CD14-positive monocyte (primary cell): ENCODE measurements at regions not wholly inside any gene's neighbourhood (a gene's known extent, or its start where the extent isn't known, plus 50 kb on each side); places are given as distances from the start of the nearest gene placed in this dataset.
A peak's percentile ranks its signal among the peaks of the same experiment; 100 is the strongest.

Experiments
- DNase-seq, 3 donors: peaks; one replicate each; pipeline ENCODE4 v3.0.0-alpha.2; 2011 to 2022
- H2AFZ ChIP-seq: 2 replicates; pipeline ENCODE4 v1.6.0; 2012; ENCODE audit warnings: mild to moderate bottlenecking, low read depth, low read length, inconsistent platforms; ENCODE audit not compliant: insufficient read depth, poor library complexity, severe bottlenecking
- H3K27ac ChIP-seq, 2 donors: 1 replicate in 1 of 2; 2 replicates in 1 of 2; pipeline ENCODE4 v1.5.1; 2012 to 2013; ENCODE audit warnings: low read length in 2 of 2, control low read depth in 1 of 2, inconsistent platforms in 1 of 2, low read depth in 1 of 2, mild to moderate bottlenecking in 1 of 2
- H3K27me3 ChIP-seq, 2 donors: one replicate each; pipeline versions ENCODE4 v1.6.0 to v1.6.1; 2011 to 2013; ENCODE audit warnings: low read length in 2 of 2; ENCODE audit not compliant: control insufficient read depth in 2 of 2, insufficient read depth in 2 of 2
- H3K36me3 ChIP-seq, 2 donors: replicated peaks in 1 of 2; 1 replicate in 1 of 2; 2 replicates in 1 of 2; pipeline versions ENCODE4 v1.5.1 to v1.6.1; 2012 to 2013; ENCODE audit warnings: low read length in 2 of 2, control low read depth in 1 of 2, inconsistent platforms in 1 of 2, mild to moderate bottlenecking in 1 of 2; ENCODE audit not compliant: insufficient read depth in 2 of 2, control insufficient read depth in 1 of 2
- H3K4me1 ChIP-seq, 2 donors: 1 replicate in 1 of 2; 2 replicates in 1 of 2; pipeline versions ENCODE4 v1.5.1 to v1.6.1; 2012 to 2013; ENCODE audit warnings: low read length in 2 of 2, control low read depth in 1 of 2, inconsistent platforms in 1 of 2, mild to moderate bottlenecking in 1 of 2, moderate library complexity in 1 of 2; ENCODE audit not compliant: insufficient read depth in 2 of 2, control insufficient read depth in 1 of 2
- H3K4me2 ChIP-seq: replicated peaks from 2 replicates; pipeline ENCODE3; 2012; ENCODE audit warnings: low read length, moderate library complexity, mild to moderate bottlenecking; ENCODE audit not compliant: poor library complexity, severe bottlenecking; ENCODE audit errors: extremely low read depth
- H3K4me3 ChIP-seq, 3 experiments: fragments of 200-600 bp in 1 of 3; sonication (generic) in 1 of 3; replicated peaks in 1 of 3; 1 replicate in 2 of 3; 2 replicates in 1 of 3; pipeline ENCODE4 v1.5.1; 2011 to 2013; ENCODE audit warnings: low read length in 3 of 3, mild to moderate bottlenecking in 3 of 3, control low read depth in 2 of 3, low read depth in 2 of 3, inconsistent platforms in 1 of 3, moderate library complexity in 1 of 3
- H3K79me2 ChIP-seq: 2 replicates; pipeline ENCODE4 v1.6.0; 2012; ENCODE audit warnings: mild to moderate bottlenecking, control low read depth, inconsistent platforms, low read length, moderate library complexity; ENCODE audit not compliant: insufficient read depth
- H3K9ac ChIP-seq: 2 replicates; pipeline ENCODE4 v1.6.0; 2017; ENCODE audit warnings: low read length, mild to moderate bottlenecking; ENCODE audit not compliant: insufficient read depth, poor library complexity, severe bottlenecking
- H3K9me3 ChIP-seq, 2 donors: replicated peaks in 1 of 2; 1 replicate in 1 of 2; 2 replicates in 1 of 2; pipeline versions ENCODE4 v1.5.1 to v1.6.1; 2012 to 2013; ENCODE audit warnings: low read length in 2 of 2, control low read depth in 1 of 2; ENCODE audit not compliant: control insufficient read depth in 1 of 2, insufficient read depth in 1 of 2
- H4K20me1 ChIP-seq: 2 replicates; pipeline ENCODE4 v1.6.0; 2012; ENCODE audit warnings: mild to moderate bottlenecking, low read length, control low read depth, moderate library complexity; ENCODE audit not compliant: insufficient read depth
- H3K27ac Mint-ChIP-seq, 7 donors: one replicate each; pipeline ENCODE4 v1.8.0; 2020; ENCODE audit warnings: mild to moderate bottlenecking in 7 of 7, mixed read lengths in 7 of 7, moderate library complexity in 6 of 7, inconsistent platforms in 2 of 7
- H3K27me3 Mint-ChIP-seq, 3 donors: one replicate each; pipeline ENCODE4 v1.8.0; 2021 to 2022; ENCODE audit warnings: low read depth in 3 of 3, mild to moderate bottlenecking in 3 of 3, mixed read lengths in 3 of 3, moderate library complexity in 3 of 3, inconsistent platforms in 1 of 3
- H3K36me3 Mint-ChIP-seq, 2 donors: one replicate each; pipeline ENCODE4 v1.8.0; 2020; ENCODE audit warnings: mixed read lengths in 2 of 2, inconsistent platforms in 1 of 2, mild to moderate bottlenecking in 1 of 2
- H3K4me1 Mint-ChIP-seq: one replicate; pipeline ENCODE4 v1.8.0; 2020; ENCODE audit warnings: mild to moderate bottlenecking, mixed read lengths
- H3K4me3 Mint-ChIP-seq, 2 donors: one replicate each; pipeline ENCODE4 v1.8.0; 2020; ENCODE audit warnings: mild to moderate bottlenecking in 2 of 2, mixed read lengths in 2 of 2, moderate library complexity in 1 of 2
- H3K9me3 Mint-ChIP-seq, 7 donors: one replicate each; pipeline ENCODE4 v1.8.0; 2020 to 2022; ENCODE audit warnings: mixed read lengths in 7 of 7, mild to moderate bottlenecking in 6 of 7, moderate library complexity in 6 of 7, inconsistent platforms in 2 of 7
- CTCF ChIP-seq: fragments of 200-600 bp; IDR thresholded peaks from one replicate; pipeline ENCODE4 v1.8.0; 2022; ENCODE audit warnings: antibody characterized with exemption, mild to moderate bottlenecking
- WGBS: methylation state at CpG from one replicate; pipeline ENCODE4 v1.1.5; 2013; ENCODE audit warnings: missing lambda C conversion rate; ENCODE audit not compliant: insufficient coverage; 5-methylcytosine and 5-hydroxymethylcytosine counted together
- intact Hi-C, 2 donors: fragments of 100-400 bp; cut with micrococcal nuclease; formaldehyde crosslinking; loops; one replicate each; pipeline versions ENCODE4 v1.15.0 to v1.15.1; 2023

GRCh38 chr3:117059067-117059955, 349.7 kb downstream of the TUSC7 start:
- Histone ChIP-seq H3K79me2 (no peaks in the 10 kb centered on the region), H3K4me2 (no peak overlapping the region), H3K9me3 (no peaks in the 10 kb centered on the region), H3K27ac (no peak overlapping the region), H3K36me3 (no peaks in the 10 kb centered on the region), H2AFZ (no peak overlapping the region), H3K9ac (no peak overlapping the region), H3K4me3 (no peak overlapping the region), H4K20me1 (no peaks in the 10 kb centered on the region), H3K4me1 (peaks cover 58 to 63% of the 10 kb centered on the region in 2 donors), H3K27me3 (no peaks in the 10 kb centered on the region)
- no peaks in the 10 kb centered on the region for H3K36me3 Mint-ChIP-seq
- peak in 2 of 3 donors; percentile 12 to 15 for DNase-seq
- peaks cover 0 to 6% (median 1%) of the 10 kb centered on the region in 7 donors for H3K9me3 Mint-ChIP-seq
- peaks cover 40% of the 10 kb centered on the region for H3K4me1 Mint-ChIP-seq
- TF ChIP-seq CTCF = peak; percentile 72
- intact Hi-C loops = no loop called here
- H3K4me3 Mint-ChIP-seq = no peak overlapping the region
- H3K27me3 Mint-ChIP-seq = peaks cover 0 to 2% (median 1%) of the 10 kb centered on the region in 3 donors
- no peak overlapping the region for H3K27ac Mint-ChIP-seq
- 60% methylated on average over 1 of the region's 6 CpGs for WGBS

GRCh38 chr3:117059956-117060270, 350.3 kb downstream of the TUSC7 start:
- no peaks in the 10 kb centered on the region for H3K36me3 Mint-ChIP-seq
- peaks cover 34% of the 10 kb centered on the region for H3K4me1 Mint-ChIP-seq
- TF ChIP-seq CTCF = no peak
- peaks cover 0 to 6% (median 1%) of the 10 kb centered on the region in 7 donors for H3K9me3 Mint-ChIP-seq
- Histone ChIP-seq H3K4me3 (no peak overlapping the region), H3K36me3 (no peaks in the 10 kb centered on the region), H2AFZ (no peak overlapping the region), H3K9ac (no peak overlapping the region), H3K4me1 (peaks cover 56 to 61% of the 10 kb centered on the region in 2 donors), H3K27me3 (no peaks in the 10 kb centered on the region), H3K27ac (no peak overlapping the region), H3K79me2 (no peaks in the 10 kb centered on the region), H3K9me3 (no peaks in the 10 kb centered on the region), H4K20me1 (no peaks in the 10 kb centered on the region), H3K4me2 (no peak overlapping the region)
- no peak overlapping the region for H3K4me3 Mint-ChIP-seq
- intact Hi-C loops = no loop called here
- no peak overlapping the region for H3K27ac Mint-ChIP-seq
- DNase-seq = no peak
- 100% methylated on average over 1 of the region's 3 CpGs for WGBS
- H3K27me3 Mint-ChIP-seq = peaks cover 0 to 2% (median 1%) of the 10 kb centered on the region in 3 donors
